GM12891 (cell line): ENCODE measurements at regions not wholly inside any gene's neighbourhood (a gene's known extent, or its start where the extent isn't known, plus 50 kb on each side); places are given as distances from the start of the nearest gene placed in this dataset.

Source experiments
- PAX5 ChIP-seq: IDR thresholded peaks from 2 replicates; pipeline ENCODE4 v1.6.1; 2011; ENCODE audit warnings: low read length, moderate library complexity, mild to moderate bottlenecking; ENCODE audit not compliant: insufficient read depth, severe bottlenecking
- POLR2A ChIP-seq: IDR thresholded peaks from 2 replicates; pipeline ENCODE4 v1.6.1; 2011; ENCODE audit warnings: low read depth, low read length, control low read depth
- POLR2AphosphoS5 ChIP-seq: IDR thresholded peaks from 2 replicates; pipeline ENCODE4 v1.6.1; 2011; ENCODE audit warnings: low read depth, low read length, control low read depth
- POU2F2 ChIP-seq: IDR thresholded peaks from 2 replicates; pipeline ENCODE4 v1.6.1; 2011; ENCODE audit warnings: low read depth, mild to moderate bottlenecking, control low read depth, low read length, moderate library complexity
- SPI1 ChIP-seq: IDR thresholded peaks from 2 replicates; pipeline ENCODE4 v1.6.1; 2011; ENCODE audit warnings: low read depth, low read length, control low read depth
- TAF1 ChIP-seq: IDR thresholded peaks from 2 replicates; pipeline ENCODE4 v1.6.1; 2011; ENCODE audit warnings: low read depth, low read length, control low read depth

DNA sequence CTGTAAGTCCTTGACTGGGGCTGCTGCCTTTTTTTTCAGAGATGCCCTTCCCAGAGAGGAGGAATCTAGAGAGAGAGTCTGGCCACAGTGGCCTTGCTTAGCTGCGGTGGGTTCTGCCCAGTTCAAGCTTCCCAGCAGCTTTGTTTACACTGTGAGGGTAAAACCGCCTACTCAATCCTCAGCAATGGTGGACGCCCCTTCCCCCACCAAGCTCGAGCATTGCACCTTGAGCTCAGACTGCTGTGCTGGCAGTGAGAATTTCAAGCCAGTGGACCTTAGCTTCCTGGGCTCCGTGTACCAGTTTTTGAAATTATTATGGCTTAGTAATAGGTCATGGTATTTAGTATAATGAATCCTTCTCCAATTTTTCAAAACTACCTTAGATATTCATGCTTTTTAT is 395.4 kb downstream of the NPIPA7 start:
- no peak for TF ChIP-seq POLR2A
- no peak for TF ChIP-seq TAF1
- TF ChIP-seq POLR2AphosphoS5, result no peak
- TF ChIP-seq POU2F2, result no peak
- no peak for TF ChIP-seq SPI1
- TF ChIP-seq PAX5, result no peak
